ENCODE measurements at regions not wholly inside any gene's neighbourhood (a gene's known extent, or its start where the extent isn't known, plus 50 kb on each side); places are given as distances from the start of the nearest gene placed in this dataset.

DNA sequence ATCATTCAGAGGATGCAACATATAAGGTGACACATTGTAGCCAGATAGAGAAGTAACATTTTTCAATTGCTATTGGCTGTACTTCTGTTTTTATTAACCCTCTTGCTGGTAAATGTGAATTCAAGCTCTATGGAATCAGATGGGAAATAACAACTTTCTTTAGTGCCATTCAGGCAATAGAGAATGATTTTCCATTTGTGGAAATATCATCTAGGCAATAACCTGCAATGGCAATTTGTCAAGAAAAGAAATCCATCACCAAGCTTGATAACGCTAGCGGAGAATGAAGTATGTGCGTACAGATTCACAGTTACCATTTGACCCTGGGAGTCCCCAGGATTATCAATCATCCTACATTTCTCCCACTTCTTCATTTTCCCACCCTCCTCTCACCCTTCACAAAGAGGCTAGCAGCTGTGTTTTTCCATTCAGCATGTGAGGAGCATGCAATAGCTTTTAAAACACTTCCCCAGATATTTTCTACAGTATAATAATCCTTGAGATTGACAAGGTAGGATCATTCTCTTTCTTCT is 569.7 kb upstream of the KLF12 start:
- TF ChIP-seq, protein P1, sequence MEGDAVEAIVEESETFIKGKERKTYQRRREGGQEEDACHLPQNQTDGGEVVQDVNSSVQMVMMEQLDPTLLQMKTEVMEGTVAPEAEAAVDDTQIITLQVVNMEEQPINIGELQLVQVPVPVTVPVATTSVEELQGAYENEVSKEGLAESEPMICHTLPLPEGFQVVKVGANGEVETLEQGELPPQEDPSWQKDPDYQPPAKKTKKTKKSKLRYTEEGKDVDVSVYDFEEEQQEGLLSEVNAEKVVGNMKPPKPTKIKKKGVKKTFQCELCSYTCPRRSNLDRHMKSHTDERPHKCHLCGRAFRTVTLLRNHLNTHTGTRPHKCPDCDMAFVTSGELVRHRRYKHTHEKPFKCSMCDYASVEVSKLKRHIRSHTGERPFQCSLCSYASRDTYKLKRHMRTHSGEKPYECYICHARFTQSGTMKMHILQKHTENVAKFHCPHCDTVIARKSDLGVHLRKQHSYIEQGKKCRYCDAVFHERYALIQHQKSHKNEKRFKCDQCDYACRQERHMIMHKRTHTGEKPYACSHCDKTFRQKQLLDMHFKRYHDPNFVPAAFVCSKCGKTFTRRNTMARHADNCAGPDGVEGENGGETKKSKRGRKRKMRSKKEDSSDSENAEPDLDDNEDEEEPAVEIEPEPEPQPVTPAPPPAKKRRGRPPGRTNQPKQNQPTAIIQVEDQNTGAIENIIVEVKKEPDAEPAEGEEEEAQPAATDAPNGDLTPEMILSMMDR (IDR thresholded peaks at IDR 0.05; ENCODE audit: insufficient read depth, low read length, poor library complexity, severe bottlenecking) = no peak
- TF ChIP-seq EZH2phosphoT487 (conservative IDR thresholded peaks at IDR 0.05; ENCODE audit: low read length) = no peak

Measured in SU-DHL-6 (cell line).